ENCODE measurements at regions not wholly inside any gene's neighbourhood (a gene's known extent, or its start where the extent isn't known, plus 50 kb on each side); places are given as distances from the start of the nearest gene placed in this dataset.

DNA sequence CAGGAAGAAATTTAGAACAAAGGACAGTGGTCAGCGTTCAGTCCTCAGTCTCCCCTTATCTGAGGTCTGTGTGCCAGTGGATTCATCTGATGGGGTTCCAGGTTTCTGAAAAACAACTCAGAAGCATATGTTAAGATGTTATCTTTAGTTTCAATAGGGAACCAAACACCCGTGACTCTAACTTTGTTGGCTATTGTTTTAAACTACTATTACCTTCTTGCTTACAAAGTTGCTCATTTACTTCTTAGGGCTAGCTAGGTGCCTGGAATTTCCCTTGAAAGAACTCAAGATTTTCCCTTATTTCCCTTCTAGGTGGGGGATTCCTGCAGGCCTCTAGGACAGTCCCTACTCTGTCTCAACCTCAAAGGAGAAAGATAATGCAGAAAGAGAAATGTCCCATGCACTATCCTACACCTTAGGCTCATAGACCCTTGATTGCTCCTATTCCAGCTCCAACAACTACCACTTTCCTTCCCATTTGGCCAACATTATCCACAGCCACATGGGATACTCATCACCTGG is 192.5 kb upstream of the LYZL1 start:
- DNase-seq = no peak

DNA sequence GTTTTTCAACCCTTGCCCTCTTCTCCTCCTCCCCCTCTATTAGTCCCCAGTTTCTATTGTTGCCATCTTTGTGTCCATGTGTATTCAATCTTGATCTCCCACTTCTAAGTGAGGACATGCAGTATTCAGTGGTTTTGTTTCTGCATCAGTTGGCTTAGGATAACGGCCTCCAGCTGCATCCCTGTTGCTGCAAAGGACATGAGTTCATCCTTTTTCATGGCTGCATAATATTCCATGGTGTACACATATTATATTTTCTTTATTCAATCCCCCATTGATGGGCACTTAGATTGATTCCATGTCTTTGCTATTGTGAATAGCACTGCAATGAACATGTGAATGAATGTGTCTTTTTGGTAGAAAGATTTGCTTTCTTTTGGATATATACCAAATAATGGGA is 190.4 kb upstream of the LYZL1 start:
- no peak for DNase-seq

DNA sequence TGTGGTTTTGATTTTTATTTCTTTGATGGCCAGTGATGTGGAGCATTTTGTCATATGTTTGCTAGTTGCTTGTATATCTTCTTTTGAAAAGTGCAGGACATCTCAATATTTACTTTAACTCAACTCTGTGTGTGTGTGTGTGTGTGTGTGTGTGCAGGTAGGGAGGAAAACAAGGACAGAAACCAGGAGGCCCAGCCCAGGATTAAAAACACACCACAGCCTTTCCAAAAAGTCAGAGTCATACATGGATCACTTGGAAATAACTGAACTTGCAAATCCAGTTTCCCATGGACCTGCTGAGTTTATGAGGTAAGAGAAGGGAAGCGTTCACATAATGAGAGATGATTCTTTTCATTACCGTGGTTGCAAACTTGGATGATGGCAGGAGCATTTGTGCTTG is 189.9 kb upstream of the LYZL1 start:
- no peak for DNase-seq

DNA sequence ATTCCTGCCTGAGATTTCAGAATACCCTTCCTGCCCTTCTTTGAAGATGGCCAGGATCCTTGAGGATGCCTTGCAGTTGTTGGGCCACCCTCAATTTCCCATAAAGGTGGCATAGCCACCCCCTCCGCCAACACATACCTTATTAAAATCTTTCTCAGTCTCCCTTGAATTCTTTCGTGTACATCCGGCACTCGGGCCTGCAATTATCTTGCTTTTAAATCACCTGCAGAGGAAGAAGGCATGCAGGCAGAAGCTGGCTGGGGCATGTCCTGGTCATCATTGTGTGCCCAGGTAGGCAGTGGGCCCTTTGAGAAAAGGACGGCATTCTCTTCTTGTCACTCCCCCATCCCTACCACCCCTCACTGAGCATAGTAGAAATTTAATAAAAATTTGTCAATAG is 189.5 kb upstream of the LYZL1 start:
- no peak for DNase-seq

DNA sequence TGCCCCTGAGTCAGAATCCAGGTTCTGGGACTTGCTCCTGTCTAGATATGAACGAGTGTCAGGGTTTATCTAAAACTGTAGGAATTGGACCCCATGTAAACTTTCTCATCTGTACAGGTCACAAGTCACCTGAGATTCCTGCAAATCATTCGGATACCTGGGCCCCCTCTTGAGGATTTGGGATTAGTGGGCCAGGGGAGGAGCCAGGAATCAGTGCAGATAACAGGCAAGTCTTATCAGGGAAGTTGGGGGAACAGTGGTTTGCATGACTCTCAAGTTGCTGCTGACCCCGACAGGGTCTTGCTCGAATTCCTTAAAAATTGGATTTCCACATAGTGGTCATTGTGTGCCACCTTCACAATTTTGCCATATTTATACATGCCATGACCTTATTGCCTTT is 188.4 kb upstream of the LYZL1 start:
- DNase-seq = no peak

DNA sequence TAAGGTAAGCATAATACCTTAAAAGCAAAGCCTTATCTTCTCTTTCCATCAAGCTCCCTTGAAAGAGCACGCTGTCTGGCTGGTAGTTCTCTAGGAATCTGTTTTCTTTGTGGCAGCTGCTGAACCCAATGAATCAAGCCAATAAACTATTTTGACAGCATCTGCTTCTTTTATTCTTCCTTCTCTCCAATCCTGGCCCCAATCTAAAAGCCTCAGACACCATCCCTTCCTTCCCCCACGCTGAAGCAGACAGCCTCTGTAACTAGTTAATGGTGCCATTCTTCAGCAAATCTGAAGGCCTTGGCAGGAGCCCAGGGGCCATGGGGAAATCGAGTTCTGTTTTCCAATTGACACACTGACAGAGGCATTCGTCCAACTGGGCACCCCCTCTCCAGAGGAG is 186.6 kb upstream of the LYZL1 start:
- DNase-seq = no peak

DNA sequence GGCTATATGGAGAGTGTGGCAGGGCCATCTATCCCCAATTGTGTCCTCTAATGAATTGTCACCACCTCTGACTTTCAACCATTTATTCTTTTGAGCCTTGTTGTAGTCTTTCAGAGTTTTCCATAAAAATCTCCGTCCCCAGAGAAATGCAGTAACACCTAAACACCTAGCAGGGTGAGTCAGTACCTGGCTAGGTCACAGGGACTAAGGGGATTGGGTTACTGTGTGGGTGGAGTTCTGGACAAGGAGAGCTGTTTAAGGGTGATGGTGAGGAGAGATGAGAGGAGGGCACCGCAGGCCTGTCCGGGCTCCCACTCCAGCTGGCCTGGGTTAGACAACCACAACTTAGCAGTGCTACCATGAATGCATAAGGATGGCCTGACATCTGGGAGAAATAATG is 186.2 kb upstream of the LYZL1 start:
- DNase-seq = no peak

DNA sequence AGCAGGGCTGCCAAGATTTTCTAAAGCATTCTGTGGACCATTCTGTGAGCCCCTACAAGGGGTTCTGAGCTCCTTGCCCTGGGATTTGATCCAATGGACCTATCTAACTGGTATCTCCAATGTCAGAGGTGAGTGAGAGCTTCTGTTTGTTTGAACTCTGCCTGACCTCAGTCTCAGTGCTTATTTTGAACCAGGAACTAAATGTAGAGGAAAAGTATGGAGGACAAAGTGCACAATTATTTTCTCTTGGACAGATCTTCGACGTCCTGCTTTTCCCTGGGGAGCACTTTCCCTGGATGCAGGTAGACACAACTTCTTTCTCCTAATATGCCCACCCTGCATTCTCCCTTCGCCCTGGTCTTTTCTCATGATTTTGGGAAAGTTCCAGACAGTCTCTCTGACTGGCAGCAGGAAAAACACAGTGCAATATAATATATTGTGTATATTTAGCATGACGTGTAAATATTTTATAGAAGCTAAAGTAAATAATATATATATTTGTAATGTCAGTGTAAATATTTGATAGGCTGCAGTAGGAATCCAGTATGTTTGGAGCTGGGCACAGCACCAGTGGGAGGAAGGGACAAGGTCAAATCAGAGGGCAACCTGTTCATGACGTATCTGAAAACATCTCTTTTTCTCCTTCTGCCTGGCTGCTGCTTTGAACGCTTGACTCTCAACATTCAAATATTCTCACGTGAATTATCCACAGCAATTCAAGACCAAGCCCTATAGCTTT is 184.0 kb upstream of the LYZL1 start:
- DNase-seq = no peak

DNA sequence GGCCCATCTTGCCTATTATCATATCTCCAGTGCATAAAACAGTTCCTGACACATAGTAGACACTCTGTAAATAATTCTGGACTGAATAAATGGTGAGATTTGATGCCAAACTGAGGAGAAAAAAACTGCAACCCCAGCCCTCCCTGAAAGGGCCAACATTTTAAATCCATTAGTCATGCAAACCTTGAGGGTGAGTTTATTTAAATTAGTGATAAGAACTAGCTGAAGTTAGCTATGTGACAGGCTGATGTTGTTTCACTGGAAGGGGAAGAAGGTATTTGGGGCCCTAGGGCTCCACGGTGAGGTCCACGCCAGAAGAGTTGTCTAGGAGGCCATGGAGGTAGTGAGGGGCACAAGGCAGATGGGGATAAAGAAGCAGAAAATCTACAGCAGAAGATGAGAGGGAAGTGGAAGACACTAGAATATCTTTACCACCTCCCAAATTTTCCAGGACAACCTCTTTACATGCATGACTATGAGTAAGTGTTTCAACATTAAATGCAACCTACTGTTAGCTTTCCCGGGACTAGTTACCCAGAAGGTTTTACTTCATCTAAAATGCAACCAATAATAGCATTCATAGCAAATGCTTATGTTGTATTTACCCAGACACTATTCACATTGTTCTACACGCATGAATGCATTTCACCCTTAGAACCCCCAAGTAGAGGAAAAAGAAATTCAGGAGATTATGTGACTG is 183.2 kb upstream of the LYZL1 start:
- no peak for DNase-seq

DNA sequence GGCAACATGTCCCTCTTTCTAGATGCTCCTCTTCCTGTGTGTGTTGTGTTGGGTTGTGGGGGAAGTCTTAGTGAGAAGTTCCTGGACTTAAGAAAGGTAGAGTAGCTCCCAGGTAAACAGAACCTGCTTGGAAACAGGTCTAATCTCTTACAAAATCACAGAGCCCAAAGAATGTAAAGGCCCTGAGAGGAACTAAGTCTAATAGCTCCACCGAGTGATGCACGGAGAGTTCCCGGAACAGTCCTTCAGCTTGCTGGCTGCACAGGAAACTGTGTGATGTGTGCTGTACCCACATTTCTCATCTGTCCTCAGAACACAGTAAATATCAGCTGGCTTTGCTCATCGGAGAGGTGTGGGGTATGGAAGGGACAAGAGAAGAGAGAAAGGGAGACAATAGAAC is 182.6 kb upstream of the LYZL1 start:
- DNase-seq = no peak

DNA sequence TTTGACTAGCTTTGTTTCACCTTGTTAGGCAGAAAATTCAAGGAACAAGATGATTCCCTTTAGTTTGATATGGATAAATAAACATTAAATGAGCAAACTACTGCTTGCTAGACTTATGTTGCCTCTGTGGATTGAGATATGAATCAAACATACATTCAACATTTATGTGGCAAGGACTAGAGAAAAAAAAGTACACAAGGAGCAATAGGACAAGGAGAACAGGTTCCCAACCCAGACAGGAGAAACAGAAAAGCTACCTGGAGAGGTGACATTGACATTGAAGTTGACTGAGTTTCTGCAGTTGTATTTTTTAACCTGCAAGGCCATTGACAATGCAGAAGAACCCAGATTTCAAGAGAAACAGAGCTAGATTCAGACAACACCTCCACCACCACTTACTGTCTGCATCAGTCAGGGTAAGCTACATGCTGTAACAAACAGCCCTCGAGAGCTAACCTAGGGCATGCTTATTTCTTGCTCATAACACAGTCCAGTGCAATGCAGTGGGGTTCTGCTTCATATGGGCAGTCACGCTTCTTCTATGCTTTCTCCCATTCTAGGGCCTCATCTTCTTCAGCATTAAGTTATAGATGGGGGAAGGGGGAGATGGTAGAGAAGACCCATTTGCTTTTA is 180.9 kb upstream of the LYZL1 start:
- no peak for DNase-seq

DNA sequence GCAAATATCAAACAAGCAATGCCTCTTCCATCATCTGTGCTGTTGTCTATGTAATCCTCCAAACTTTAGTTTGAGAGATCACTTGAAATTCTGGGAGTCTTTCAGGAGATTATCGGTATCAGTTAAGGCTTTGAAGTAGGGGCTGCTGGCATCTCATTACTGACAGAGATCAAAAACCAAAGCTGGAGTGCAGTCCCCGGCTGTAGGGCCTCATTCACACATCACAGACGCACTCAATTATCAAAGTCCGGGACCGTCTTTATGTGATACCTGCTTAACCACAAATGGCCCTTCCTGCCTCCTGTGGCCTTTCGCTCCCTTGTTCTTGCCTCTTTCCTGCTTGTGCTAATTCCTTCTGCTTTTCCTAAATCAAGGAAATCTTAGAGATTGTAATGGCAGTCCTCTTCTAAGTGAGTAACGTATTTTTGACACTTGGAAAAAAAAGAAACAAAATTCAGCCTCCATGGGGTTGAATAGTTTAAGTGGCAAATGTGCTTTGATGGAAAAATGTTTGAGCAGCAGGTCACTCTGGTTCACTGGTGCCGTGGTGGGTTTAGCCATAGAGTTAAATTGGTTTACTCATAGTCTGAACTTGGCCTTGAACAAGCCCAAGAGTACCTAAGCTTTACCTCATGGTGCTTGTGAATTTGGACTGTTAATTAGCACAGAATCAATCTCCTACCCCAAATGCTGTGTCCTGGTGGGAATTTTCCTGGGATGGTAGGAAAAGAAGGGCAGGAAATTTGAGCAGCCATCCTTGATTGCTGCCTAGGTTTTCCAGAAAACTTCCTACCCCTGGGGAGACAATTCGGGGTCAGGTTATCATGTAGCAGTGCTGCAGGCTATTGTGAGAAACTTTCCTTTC is 178.9 kb upstream of the LYZL1 start:
- no peak for DNase-seq

DNA sequence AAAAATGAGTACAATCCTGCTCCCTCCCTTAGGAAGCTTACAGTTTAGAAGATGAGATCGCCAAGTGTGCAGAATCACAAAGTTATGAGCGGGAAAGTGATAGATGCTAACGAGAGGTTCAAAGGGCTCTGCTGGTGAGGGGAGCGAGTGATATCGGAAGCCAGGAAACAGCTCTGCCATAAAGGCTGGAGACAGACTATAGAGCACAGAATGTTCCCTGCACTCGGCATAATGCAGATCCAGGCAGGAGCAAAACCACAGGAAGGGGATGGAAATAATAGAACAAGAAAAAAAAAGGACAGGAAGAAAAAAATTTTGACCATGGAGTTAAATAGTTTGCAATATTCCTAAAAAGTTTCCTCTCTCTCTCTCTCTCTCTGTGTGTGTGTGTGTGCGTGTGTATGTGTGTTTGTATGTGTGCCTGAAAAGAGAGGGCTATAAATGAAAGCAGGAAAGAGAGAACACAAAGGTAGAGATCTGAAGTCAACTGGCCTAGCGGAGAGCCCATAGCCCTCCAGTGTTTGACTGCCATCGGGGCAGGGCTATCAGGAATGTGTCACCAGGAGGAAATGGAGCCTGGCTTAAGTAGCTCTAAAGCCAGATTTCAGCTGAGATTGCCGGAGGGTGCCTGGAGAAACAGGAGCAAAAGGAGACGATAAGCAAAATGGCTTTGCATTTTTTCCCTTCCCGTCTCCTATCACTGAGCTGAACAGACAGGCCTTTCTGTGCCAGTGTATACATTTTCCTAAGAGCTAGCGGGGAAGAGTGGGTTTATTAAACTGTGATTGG is 175.8 kb upstream of the LYZL1 start:
- no peak for DNase-seq

DNA sequence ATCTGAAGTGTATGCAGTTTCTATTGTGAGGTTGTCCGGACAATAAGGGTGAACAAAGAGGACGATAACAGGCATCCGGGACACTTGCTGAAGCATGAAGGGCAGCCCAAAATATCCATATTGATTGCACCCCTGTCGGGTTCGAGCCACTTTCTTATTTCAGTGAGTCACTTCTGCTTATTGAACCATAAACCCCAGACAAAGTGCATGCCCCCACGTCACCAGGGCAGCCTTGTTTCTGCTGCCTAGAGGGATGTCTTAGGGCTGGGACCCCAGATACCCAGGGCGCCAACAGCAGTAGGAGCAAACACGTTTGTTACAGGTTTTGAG is 175.3 kb upstream of the LYZL1 start:
- no peak for DNase-seq

DNA sequence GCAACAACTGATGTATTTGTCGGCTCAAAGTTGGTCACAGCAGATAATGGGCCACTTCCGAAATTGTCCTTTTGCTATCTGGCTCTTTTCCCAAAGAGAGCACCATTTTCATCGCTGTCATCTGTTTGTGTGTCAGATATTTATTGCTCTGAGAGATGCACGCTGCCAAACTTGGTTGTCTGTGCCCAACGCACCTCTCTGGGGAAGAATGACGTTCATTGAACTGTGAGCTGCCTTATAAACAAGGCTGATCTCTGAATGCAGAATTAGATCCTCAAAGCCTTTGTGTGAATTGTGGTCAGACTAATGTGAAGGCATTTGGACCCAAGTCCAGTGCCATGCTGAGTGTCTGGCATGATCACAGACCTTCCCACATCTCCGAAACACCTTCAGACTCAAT is 174.7 kb upstream of the LYZL1 start:
- no peak for DNase-seq

DNA sequence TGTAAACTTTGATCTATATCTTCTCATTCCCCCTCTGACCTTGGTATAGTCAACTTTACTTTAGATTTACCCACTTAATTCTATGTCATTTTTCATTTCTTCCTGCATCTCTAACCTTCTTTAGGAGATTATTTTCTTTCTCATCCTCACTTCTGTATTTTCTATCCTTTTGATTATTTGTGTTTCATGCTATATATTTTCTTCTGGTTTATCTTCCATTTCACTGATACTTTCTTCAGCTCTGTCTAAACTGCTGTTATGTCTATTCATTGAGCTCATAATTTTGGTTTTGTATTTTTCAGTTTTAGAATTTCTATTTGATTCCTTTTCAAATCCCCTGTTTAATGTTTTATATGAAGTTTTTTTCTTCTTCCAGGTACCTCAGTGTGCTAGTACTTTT is 171.1 kb upstream of the LYZL1 start:
- DNase-seq = no peak

DNA sequence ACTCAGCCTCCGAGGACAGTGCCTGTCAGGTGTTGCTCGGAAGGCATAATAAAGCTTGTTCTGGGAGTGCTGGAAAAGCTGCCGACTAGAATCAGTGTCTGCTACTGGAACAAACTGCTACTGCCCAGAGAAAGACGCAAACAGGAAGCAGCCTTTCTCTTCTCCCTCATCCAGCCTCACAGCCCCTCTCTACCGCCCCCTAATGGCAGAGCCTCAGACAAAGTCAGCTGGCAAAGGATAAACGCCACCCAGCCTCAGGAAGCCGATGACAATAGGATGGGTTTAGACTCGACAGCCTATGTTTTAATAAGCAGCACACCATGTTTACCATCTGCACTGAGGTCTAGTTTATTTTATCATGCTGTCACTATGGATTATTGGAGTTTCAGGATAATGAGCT is 169.5 kb upstream of the LYZL1 start:
- no peak for DNase-seq

DNA sequence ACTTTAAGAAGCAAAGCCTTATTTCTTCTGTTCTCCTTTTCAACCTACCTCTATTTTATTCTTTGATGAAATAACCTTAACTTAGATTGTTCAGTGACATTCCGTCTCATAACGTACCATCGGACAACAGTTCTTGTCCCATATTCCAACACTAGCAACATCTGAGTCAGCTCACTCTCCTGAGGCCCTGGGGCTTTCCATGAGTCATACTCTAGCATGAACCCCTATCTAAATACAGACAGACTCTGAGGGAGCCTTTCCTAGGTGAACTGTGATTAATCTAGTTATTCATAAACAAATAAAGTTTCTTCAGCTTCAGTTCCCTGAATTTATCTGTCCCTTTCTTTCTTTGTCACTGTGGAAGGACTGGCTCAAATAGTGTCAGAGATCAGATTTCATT is 168.7 kb upstream of the LYZL1 start:
- no peak for DNase-seq

DNA sequence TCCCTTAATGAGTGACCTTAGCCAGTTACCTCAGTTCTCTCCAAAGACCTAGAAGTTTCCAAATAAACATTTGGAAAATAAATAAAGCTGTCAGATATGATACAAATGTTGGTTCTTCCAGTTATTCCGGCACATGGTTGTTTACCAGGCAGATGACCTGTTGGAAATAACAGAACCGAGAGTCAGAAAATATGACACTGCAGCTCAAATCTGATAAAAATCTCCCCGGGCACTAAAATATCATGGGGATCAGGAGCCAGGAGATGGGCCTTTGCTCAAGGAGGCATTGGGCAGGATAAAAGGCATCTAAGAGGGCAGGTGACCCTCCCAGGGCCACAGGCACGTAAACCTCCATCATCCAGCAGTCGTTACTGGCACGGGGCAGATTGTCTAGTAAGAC is 164.0 kb upstream of the LYZL1 start:
- no peak for DNase-seq

DNA sequence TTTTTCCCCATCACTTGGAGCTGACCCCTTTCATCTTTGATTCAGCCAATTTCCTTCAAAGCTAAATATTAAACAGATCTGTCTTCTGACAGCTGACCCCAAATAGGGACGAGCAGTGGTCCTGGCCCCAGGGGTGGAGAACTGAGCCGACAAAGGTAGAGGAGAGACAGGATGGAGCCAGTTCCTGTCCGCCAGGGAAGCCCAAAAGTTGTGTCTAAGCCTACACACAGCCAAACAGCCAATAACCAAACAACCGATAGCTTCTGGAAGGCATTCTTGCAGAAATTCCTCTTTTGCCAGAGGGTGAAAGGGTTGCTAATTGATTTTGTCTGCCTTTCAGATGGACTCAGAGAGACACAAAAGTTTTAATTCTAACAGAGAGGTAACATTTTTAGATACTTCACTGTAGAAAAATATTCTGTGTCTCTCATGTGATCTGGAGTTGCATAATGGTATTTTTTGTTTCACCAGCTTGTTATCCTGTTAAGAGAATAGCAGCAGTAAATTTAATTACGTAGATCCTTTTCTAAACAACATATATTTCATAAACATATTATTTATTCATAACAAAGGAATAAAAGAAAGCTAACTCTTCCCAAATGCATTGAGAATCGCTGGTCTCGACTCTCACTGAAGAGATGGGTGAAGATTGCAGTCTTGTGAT is 161.7 kb upstream of the LYZL1 start:
- DNase-seq = no peak

DNA sequence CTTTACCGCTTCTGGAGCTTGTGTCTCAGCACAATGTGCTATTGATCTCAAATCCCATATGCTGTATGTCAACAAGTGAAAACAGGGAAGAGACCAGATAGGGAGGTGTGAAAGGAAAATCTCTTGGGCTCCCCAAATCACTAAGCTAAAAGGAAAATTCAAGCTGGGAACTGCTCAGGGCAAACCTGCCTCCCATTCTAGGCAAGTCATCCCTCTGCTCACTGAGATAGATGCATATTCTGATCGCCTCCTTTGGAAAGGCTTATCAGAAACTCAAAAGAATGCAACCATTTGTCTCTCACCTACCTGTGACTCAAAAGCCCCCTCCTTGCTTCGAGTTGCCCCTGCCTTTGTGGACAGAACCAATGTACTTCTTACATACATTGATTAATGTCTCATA is 161.1 kb upstream of the LYZL1 start:
- no peak for DNase-seq

DNA sequence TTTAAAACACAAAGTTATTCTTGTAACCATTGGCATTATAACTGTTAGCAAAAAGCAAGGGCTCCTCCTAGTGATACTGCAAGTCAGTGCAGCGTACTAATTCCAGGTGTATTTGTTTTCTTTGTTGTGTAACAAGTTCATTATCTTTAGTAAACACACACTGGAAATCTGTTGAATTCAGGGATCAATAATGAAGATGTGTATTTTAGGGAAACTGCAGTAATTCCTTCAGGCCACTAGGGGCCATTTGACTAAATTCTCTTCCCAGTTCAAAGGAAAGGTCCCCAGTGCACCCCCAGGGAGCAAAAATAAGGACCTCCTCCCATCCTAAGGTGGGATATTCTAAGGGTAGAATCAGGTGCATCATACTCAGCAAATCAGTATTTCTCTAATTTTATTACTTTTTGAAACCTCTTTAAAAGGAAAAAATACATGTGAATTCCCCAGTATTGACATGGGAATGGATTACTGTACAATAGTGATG is 158.6 kb upstream of the LYZL1 start:
- DNase-seq = no peak
